ENCODE measurements at regions not wholly inside any gene's neighbourhood (a gene's known extent, or its start where the extent isn't known, plus 50 kb on each side); places are given as distances from the start of the nearest gene placed in this dataset.

DNA sequence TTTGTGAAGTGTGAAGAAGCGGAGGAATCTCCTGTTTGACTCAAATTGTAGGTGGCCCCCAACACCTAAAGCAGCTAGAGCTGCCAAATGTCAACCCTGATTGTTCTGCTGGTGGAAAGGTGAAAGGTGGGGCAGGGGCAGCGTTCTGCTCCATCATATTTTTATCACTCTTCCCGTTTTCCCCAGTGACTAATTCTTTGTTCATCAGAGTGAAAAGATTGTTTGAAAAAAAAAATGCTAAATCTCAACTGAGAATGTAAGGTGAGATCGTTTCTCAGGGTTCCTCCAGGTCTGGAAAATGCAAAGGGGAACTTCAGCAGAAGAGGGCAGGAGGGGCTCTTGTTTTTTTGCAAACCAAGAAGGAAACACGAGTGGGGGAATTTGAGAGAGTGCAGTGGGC lies 137.7 kb downstream of the MN1 start:
- DNase-seq = no peak

DNA sequence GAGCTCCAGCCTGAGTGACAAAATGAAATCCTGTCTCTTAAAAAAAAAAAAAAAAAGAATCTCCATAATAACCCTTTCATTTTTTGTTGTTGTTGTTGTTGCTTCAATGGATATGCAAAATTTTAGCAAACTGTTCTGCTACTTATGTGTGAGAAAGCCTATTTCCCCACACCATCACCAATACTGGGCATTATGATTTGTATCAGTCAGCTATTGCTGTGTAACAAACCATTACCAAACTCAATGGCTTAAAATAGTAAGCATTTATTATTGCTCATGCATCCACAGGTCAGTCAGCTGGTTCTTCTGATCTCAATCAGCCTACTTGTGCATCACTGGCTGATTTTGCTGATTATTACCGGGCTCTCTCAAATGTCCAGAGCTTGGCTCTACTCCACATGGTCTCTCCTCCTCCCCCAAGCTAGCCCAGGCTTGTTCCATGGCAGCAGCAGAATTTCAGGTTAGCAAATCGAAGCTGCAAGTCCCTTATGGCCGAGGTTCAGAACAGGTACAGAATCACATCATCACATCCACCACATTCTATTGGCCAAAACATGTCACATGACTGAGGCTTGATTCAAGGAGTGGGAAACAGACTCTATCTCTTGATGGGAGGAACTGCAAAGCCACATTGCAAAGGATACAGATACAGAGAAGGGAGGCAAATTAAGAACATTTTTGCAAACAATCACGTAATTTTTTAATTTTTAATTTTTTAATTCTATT lies 135.1 kb downstream of the MN1 start:
- no peak for DNase-seq

DNA sequence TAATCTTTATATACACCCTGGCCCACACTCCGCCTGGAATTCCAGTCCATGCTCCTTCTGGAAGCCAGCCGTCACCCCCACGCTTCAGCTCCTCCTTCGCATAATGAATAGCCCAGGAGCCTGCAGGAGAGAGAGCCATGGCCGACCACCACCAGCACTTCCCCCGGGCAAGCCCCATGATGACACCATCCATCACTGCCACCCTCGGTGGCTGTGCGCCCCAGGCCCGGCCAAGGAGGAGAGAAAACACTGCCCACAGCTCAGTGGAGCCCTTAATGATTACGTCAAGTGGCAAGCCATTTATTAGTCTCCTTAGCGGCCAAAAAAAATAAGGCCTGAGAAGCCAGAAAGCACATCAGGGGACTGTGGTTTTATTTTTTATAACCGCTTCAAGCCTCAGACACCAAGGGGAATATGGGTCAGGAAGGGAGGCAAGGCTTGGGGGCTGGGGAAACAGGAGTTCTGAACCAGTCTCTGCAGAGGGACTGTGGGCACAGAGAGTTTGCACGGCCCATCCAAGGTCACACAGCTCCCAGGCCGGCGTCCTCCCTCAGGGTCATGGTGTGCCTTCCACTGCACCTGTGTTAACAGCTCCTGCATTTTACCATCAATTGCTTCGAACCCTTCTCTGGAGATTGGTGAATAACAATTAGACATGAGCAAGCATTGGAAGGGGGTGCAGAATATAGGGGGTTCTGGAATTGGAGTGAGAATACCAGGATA lies 134.3 kb downstream of the MN1 start:
- no peak for DNase-seq

DNA sequence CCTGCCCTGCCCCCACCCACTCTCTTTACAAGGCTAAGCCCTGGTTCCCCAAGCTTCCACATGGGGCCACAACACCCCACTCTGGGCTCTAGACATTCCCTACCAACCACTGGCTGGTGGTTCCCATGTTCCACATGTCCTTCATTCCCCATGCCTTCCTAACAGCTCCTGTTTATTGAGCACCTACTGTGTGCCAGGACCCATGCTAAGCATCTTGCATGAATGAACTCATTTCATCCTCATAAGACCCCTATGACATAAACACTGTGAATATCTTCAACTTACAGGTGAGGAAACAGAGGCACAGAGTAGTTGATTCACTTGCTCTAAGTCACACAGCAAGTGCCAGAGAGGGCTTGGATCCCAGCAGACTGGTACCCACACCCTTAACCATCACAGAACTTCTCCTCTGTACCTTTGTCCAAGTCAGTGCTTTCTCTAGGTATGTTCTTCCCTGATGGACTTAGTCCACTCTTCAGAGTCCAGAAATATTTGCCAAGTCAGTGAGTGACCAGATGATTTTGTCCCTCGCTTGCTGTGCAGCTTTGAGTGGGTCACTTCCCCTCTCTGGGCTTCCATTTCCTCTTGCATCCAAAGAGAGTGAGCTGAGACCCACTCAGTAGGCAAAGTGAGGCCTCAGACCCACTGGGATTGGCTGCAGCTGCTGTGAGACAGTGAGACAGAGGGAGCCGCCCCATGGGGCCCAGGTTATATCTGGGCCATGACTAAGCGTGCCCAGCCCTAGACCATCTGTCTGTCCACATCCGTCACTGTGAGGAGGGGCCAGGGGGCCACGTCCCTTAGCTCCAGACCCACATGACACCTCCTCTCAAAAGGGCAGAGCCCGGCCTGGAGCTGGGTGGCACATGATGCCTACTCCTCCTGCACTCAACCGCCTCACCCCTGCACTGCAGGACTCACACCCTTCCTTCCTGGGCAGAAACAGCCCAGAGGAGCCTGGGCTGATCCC lies 132.4 kb downstream of the MN1 start:
- DNase-seq = no peak

DNA sequence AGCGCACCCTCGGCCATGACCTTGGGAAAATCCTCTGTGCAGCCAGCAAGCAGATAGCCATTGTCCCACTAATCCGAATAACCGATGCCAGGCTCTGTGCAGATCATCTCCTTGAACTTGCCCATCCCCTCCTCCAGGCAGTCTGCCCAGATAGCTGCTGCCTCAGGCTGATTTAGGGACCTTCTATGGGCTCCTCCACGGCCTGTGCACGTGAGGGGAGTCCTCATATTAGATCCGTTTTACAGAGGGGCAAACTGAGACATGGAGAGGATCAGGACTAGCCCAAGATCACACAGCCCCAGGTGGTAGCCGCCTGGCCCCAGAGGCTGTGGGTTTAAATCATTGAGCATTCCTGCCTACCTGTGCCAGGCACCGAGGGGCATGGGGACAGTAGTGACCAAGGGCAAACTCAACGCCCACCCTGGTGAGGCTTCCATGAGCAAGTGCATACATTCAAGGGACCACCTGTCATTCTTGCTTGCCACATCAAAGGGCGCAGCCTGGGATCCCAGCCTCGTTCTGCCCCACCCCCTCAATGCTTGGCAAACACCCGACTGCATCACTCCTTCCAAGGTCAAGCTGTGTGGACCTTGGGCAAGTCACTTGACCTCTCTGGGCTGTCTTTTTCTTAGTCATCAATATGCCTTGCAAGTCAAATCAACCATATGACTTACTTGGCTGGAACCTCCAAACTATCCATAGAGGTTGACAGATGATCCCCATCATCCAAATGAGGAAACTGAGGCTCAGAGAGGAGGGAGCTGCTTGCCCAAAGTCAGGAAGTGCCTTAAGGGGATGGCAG lies 131.6 kb downstream of the MN1 start:
- DNase-seq = no peak

DNA sequence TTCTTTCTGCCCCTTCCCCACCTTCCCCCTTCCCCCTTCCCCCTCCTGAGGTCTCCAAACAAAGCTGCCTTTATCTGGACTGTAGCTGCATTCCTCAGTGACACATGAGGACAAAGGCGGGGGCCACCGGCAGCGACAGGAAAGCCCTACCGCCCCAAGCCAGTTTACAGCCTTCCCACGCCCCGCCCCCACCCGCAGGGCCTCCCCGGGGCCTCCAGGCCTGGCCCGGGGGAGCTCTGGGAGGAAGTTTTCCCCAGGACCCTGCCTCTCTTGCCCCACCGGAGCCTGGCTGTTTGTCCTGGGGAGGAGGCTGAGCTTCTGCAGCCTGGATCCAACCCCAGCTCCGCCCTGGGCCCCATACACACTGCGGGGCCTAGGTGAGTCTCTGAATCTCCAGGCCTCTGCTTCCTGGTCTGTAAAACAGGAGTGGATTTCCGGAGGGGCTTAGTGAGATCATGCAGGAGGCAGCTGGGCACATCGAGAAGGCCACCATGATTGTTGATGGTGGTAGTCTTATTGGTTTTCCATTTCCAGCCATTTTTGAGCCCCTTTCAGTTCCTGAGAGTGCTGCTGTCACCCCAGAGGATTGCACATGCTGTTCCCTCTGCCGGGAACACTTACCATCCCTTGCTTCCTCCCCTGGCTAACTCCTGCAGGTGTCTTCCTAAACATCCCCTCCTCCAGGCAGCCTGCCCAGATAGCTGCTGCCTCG lies 130.7 kb downstream of the MN1 start:
- DNase-seq = no peak

DNA sequence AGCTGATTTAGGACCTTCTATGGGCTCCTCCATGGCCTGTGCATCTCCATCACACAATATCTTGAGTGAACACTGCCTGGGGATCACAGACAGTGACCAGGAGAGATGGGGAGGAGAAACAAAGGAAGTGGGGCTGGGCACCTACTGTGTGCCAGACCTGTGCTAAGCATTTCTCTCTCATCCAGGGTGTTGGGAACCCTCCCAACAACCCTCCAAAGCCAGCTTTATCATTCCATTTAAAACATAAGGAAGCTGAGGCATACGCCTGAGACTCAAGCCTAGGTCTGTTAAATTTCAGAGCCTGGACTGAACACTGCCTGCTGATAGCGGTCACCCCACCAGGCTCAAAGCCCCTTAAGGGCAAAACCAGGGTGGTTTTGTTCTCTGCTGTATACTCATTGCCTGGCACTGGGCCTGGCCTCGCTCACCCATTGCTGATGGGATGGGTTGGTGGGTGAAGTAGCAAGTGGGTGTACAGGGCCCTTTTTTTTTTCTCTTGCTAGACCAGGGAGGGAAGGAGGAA lies 130.1 kb downstream of the MN1 start:
- no peak for DNase-seq

DNA sequence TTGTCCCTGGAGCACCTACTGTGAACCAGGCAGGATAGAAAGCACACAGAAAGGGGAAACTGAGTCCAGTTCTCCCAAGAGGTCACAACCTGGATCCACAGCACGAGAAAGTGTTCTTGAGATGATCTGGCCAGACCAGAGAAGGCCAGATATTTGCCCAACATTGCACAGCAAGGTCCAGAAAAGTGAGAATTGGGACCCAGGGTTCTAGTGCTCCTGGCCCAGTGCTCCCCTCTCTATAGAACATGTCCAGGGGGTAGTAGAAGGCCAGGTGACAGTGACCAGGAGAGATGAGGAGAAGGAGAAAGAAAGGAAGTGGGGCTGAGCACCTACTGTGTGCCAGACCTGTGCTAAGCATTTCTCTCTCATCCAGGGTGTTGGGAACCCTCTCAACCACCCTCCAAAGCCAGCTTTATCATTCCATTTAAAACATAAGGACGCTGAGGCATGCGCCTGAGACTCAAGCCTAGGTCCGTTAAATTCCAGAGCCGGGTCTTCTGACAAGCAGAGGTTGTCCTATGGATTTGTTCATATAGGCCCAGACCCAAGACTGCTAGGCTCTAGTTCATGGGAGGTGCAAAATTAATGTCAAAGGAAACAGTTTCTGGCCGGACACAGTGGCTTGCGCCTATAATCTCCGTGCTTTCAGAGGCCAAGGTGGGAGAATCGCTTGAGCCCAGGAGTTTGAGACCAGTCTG lies 128.7 kb downstream of the MN1 start:
- DNase-seq = no peak

DNA sequence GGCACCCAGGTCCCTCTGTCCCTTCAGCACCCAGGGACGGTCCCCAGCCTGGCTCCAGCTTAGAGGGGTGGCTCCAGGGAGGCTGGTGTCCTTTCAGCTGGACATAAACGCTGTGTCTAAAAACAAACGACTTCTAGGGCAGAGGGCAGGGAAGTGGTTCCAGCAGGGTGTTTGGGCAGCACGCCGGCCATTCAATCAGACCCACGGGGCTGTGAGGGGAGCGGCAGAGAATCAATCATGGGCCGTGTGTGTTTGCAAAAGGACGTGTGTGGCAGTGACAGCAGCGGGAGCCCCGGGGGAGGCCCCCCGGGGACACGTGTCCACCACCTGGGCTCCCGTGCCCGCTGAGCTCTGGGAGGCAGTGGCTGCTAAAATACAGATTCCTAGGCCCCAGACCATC lies 127.7 kb downstream of the MN1 start:
- DNase-seq = no peak

DNA sequence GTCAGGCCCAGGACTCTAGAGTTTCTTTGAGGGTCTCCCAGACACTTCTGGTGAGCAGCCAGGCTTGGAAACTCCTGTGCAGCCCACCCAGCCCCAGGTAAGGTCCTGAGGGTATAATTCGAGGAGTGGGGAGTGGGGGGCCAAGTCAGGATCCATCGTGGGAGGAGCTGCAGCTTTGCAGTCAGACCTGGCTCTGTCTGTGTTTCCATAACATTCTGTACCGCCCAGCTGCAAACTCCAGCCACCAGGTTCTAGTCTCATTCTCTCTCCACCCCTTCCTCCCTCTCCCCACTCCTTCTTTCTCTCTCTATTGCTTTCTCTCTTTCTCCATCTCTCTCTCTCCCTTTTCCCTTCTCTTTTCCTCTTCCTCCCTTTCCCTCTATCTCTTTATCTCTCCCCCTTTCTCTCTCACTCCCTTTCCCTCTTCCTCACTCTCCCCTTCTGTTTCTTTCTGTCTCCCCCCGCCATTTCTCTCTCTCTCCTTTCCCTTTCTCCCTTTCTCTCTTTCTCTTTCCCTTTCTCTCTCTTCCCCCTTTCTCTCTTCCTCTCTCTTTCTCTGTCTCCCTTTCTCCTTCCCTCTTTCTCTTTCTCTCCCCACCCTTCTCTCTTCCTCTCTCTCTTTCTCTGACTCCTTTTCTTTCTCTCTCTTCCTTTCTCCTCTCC lies 127.2 kb downstream of the MN1 start:
- no peak for DNase-seq

DNA sequence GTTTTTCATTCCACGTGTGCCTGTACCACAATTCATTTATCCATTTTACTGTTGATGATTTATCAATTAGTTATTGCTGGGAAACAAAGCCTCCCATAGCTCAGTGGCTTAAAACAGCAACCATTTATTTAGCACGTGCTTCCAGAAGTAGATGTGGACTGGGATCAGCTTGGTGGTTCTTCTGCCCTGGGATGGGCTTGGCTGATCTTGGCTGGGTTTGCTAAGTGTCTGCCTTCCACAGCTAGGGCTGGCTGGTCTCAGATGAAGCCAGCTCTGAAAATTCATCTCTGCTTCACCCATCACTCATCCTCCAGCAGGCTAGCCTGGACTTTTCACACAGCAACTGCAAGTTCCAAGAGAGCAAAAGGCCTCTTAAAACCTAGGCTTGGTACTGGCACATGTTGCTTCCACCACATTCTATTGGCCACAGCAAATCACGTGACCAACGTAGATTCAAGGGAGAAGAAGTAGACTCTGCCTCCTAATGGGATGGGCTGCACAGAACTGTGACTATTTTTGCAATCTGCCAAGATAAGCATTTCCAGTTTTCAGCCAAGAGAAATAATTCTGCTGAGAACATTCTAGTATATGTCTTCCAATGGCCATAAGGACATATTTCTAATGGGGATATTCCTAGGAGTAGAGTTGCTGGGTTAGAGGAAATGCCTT lies 124.9 kb downstream of the MN1 start:
- no peak for DNase-seq

DNA sequence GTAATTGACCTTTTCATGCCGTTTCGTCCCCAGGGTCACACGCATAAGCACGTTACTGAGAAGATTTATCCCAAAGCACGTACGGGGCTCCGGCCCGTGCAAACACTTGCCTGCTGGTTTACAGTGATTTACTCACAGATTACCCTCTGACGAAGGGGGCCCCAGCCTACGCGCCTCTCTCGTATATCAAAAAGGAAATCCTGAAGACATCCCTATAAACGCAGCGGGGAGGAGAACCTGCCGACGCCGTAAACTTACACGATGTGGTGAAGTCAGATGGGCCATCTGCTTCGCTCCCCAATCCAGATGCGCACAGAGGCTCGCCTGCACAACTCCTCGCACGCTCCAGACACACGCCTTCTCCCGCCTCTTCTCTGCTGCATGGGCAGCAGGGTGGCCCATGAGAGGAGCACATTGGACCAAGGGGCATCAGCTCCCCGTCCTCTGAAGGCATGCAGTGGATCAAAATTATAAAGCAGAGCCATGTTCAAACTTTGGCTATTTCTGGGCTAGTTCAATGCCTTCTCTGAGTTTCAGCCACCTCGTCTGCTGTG lies 123.6 kb downstream of the MN1 start:
- DNase-seq = no peak

DNA sequence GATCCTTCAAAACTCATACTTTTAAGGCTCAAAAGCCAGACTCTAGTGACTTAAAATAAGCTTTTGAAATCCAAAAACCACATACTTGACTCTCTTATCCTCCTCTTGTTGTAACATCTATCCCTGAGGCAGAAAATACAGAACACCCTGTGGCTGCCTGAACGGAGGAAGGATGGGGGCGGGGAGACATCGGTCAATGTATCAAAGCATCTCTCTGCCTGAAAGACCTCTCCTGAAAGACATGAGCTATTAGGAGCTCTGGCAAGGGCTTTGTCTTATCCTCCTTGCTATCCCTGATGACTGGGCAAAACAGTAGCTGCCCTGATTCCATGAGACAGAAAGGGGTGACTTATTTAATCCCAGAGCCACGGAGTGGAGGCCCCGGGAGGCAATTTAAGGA lies 122.4 kb downstream of the MN1 start:
- no peak for DNase-seq

DNA sequence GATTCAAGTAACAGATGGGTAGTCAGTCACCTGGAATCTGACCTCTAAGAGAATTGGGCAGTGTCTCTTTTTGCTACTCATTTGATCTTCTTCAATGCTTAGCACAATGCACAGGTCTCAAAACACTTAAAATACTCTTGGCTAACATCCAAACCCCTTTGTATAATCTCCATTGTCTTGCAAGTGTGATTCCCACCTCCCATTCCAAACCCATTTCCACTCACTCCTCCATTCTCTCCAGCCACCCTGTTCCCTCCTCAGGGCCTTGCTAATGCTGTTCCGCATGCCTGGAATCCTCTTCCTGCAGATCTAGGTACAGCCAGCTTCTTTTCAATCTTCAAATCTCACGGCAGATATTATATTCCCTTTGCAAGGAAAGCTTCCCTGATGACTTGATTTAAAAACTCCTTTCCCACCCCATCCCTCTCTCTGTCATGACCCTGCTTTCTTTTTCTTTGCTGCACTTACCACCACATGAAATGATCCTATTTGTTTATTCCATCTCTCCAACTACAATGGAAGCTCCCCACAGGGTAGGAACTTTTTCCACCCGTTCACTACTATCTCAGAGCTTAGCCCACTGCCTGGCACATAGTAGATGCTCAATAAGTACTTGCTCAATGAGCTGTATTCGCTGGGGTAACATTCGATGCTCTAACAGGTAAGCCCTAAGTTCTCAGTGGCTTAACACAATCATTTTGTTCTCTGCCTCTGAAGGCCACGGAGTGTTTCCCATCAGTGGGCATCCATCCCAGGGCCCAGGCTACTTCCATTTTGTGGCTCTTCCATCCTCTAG lies 121.7 kb downstream of the MN1 start:
- DNase-seq = no peak

DNA sequence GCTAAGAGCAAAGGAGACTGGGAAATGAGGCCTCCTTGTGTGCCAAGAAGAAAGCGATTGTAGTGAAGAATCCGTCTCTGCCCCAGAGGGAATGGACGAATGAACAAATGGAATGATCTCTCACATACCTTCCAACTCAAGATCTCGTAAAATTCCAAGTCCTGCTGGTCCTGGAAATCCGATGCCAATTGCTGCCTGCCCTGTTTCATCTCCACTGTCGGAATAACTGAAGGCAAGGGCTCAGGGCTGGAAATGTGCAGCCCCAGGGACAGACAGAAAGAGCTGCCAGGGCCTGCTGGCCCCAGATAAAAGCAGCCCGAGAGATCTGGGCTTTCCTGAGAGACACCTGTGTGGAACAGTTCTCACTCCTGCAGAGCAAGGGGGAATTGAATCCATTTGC lies 120.9 kb downstream of the MN1 start:
- no peak for DNase-seq

DNA sequence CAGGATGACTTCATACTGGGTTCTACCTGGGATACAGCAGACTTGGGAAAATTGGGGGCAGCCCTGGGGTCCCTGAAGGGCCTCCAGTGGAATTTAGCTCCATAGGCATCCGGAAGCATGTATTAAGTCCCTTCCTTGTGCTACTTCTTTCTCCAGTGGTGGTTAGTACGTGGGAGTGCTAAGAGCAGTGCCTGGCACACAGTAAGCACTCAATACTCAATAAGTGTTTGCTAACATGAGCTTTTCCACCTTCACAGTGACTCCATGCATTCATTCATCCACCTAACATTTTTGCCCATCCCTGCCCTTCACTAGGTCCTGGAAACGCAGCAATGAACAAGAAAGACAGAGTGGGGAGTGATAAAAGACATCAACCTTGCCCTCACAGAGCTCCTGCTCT lies 120.5 kb downstream of the MN1 start:
- DNase-seq = no peak

DNA sequence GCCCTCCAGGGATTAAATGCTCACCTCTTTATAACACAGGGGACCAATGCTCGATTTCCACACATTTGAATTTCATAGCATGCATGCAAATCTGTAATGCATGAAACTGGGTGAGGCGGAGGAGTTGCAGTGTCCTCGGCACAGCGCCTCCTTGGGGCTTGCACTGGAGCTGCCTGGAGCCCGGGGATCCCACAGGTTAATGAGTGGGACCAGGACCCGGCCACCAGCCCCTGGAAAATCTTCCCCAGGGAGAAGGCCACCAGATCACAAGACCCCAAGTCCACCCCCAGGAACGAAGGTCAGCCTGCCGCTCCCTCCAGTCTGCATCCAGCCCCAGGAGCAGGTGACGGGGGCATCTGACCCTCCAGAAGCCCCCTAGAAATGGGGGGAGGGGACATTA lies 119.1 kb downstream of the MN1 start:
- no peak for DNase-seq

DNA sequence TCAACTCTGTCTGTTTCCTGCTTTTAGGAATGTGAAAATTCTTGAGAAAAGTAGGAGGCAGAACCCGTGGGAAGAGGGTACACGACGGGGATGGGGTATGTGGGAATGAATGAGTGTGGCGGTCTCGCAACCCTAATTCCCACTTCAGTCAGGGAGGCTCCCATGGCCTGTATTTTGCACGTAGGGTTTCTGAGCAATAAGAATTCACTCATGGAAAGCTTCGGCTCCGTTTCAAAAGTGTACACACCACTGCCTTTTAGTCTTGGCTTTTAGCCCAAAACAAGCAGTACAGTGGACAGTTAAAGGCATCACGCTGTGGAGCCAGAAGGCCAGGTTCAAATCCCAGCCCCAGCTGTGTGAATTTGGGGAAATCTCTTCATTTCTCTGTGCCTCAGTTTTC lies 116.7 kb downstream of the MN1 start:
- no peak for DNase-seq

DNA sequence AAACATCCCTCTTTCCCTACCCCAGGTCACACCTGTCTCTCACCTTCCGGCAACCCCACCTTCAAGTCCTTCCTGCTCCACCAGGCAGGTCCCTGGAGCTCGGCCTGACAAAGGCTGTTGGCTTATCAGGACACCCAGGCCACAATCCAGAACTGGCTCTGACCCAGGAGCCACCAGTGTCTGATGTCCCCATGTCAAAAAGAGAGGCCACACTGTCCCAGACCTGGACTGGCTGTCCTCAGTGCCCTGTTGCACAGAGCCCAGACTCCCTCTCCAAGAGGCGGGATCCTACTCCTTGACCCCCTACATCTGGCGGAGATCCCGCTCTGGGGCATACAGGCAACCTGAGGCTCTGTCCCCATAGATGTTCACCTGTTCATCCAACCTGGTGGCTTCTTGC lies 116.0 kb downstream of the MN1 start:
- DNase-seq = no peak
